Upper lobe of left lung (tissue), 6 donors: ENCODE measurements at regions not wholly inside any gene's neighbourhood (a gene's known extent, or its start where the extent isn't known, plus 50 kb on each side); places are given as distances from the start of the nearest gene placed in this dataset.
A peak's percentile ranks its signal among the peaks of the same experiment; 100 is the strongest.

Experiments used
- ATAC-seq, 2 donors: fragments of 200-7000 bp; cut with Tn5 transposase; one replicate each; pipeline ENCODE4 v1.9.1; 2022; ENCODE audit warnings: mild to moderate bottlenecking in 2 of 2, moderate library complexity in 2 of 2; ENCODE audit not compliant: low FRiP score in 2 of 2
- DNase-seq, 2 donors: peaks; one replicate each; pipeline ENCODE4 v3.0.0-alpha.2; 2019 to 2020
- H3K27ac ChIP-seq, 4 donors: fragments of 200-600 bp; sonication (generic); one replicate each; pipeline ENCODE4 v1.5.1; 2016 to 2019
- H3K27me3 ChIP-seq, 4 donors: fragments of 200-600 bp; sonication (generic); one replicate each; pipeline ENCODE4 v1.5.1; 2017 to 2019
- H3K36me3 ChIP-seq, 4 donors: fragments of 200-600 bp; sonication (generic); one replicate each; pipeline ENCODE4 v1.5.1; 2016 to 2019
- H3K4me1 ChIP-seq, 4 donors: fragments of 200-600 bp; sonication (generic); one replicate each; pipeline ENCODE4 v1.5.1; 2018 to 2019
- H3K4me3 ChIP-seq, 4 donors: fragments of 200-600 bp; sonication (generic); one replicate each; pipeline ENCODE4 v1.5.1; 2017 to 2019; ENCODE audit warnings: mild to moderate bottlenecking in 2 of 4, moderate library complexity in 1 of 4
- H3K9me3 ChIP-seq, 4 donors: fragments of 200-600 bp; sonication (generic); one replicate each; pipeline ENCODE4 v1.5.1; 2018 to 2019
- CTCF ChIP-seq, 6 experiments: fragments of 450-650 bp in 4 of 6; fragments of 200-600 bp in 2 of 6; sonication (generic) in 2 of 6; IDR thresholded peaks; one replicate each; pipeline ENCODE4 v1.5.1; 2016 to 2019; ENCODE audit warnings: antibody characterized with exemption in 6 of 6
- EP300 ChIP-seq, 4 donors: sonication (generic); formaldehyde crosslinking; IDR thresholded peaks; one replicate each; pipeline ENCODE4 v1.5.1; 2017; ENCODE audit warnings: antibody characterized with exemption in 4 of 4, control low read depth in 2 of 4
- POLR2A ChIP-seq, 4 donors: fragments of 450-650 bp; IDR thresholded peaks; one replicate each; pipeline ENCODE4 v1.5.1; 2016 to 2017; ENCODE audit warnings: antibody characterized with exemption in 4 of 4, mild to moderate bottlenecking in 2 of 4
- POLR2AphosphoS5 ChIP-seq, 2 donors: sonication (generic); formaldehyde crosslinking; IDR thresholded peaks; one replicate each; pipeline ENCODE4 v1.5.1; 2017; ENCODE audit warnings: antibody characterized with exemption in 2 of 2
- WGBS, 2 donors: methylation state at CpG; one replicate each; pipeline ENCODE4 v1.1.5; 2017 to 2018; 5-methylcytosine and 5-hydroxymethylcytosine counted together
- donor health status: DM: no; HTN: no; CAD: no; lungs with moderate emphysema.
- donor health status: DM: no; HTN: yes; CAD: no; lungs with severe emphysema.

GRCh38 chr14:42112108-42112507 is 505.4 kb downstream of the LRFN5 start:
- 87 to 94% methylated on average over 7 of the region's 7 CpGs for WGBS, 2 donors
- no peak for TF ChIP-seq POLR2A (IDR thresholded peaks at IDR 0.05)
- TF ChIP-seq EP300 (IDR thresholded peaks at IDR 0.05): no peak
- TF ChIP-seq CTCF (IDR thresholded peaks at IDR 0.05): no peak
- TF ChIP-seq POLR2AphosphoS5 (IDR thresholded peaks at IDR 0.05): no peak
- DNase-seq: no peak
- Histone ChIP-seq H3K4me3 (no peak overlapping the region), H3K27ac (no peak overlapping the region), H3K4me1 (no peaks in the 10 kb centered on the region), H3K36me3 (no peaks in the 10 kb centered on the region), H3K9me3 (peaks cover 0 to 27% (median 6%) of the 10 kb centered on the region in 4 donors), H3K27me3 (no peaks in the 10 kb centered on the region)
- no peak for ATAC-seq

GRCh38 chr14:42111355-42111754 is 504.7 kb downstream of the LRFN5 start:
- no peak overlapping the region for H3K27ac ChIP-seq
- H3K9me3 ChIP-seq: peaks cover 0 to 27% (median 6%) of the 10 kb centered on the region in 4 donors
- ATAC-seq (no peak), DNase-seq (no peak)
- no peaks in the 10 kb centered on the region for H3K27me3 ChIP-seq
- H3K36me3 ChIP-seq: no peaks in the 10 kb centered on the region
- no peak for TF ChIP-seq POLR2A (IDR thresholded peaks at IDR 0.05)
- TF ChIP-seq POLR2AphosphoS5 (IDR thresholded peaks at IDR 0.05): no peak
- no peak for TF ChIP-seq EP300 (IDR thresholded peaks at IDR 0.05)
- TF ChIP-seq CTCF (IDR thresholded peaks at IDR 0.05): no peak
- 69 to 86% methylated on average over 2 of the region's 2 CpGs for WGBS, 2 donors
- H3K4me3 ChIP-seq: no peak overlapping the region
- H3K4me1 ChIP-seq: no peaks in the 10 kb centered on the region

- peaks cover 0 to 27% (median 6%) of the 10 kb centered on the region in 4 donors for H3K9me3 ChIP-seq
- WGBS, 2 donors: 65 to 85% methylated on average over 1 of the region's 1 CpG
- ATAC-seq: no peak
These were observed 503.5 kb downstream of the LRFN5 start for GRCh38 chr14:42110167-42110566.

GRCh38 chr14:42095155-42095554 is 488.5 kb downstream of the LRFN5 start:
- WGBS, 2 donors: 91% methylated on average over 2 of the region's 2 CpGs; no CpG with 5 or more reads in 1 of the 2 donors
- Histone ChIP-seq H3K4me3 (no peak overlapping the region), H3K27ac (no peak overlapping the region), H3K4me1 (no peaks in the 10 kb centered on the region), H3K27me3 (no peaks in the 10 kb centered on the region), H3K9me3 (peaks cover 0 to 8% (median 0%) of the 10 kb centered on the region in 4 donors), H3K36me3 (no peaks in the 10 kb centered on the region)
- DNase-seq (peak in 1 of 2 donors; percentile 25), ATAC-seq (no peak)
- TF ChIP-seq POLR2A (IDR thresholded peaks at IDR 0.05) (no peak), CTCF (IDR thresholded peaks at IDR 0.05) (no peak), POLR2AphosphoS5 (IDR thresholded peaks at IDR 0.05) (no peak), EP300 (IDR thresholded peaks at IDR 0.05) (no peak)

More at GRCh38 chr14:42110167-42110566, 503.5 kb downstream of the LRFN5 start:
- Histone ChIP-seq H3K27me3 (no peaks in the 10 kb centered on the region), H3K4me1 (no peaks in the 10 kb centered on the region), H3K4me3 (no peak overlapping the region), H3K27ac (no peak overlapping the region), H3K36me3 (no peaks in the 10 kb centered on the region)
- no peak for TF ChIP-seq EP300 (IDR thresholded peaks at IDR 0.05)
- no peak for TF ChIP-seq POLR2A (IDR thresholded peaks at IDR 0.05)
- TF ChIP-seq POLR2AphosphoS5 (IDR thresholded peaks at IDR 0.05): no peak
- no peak for TF ChIP-seq CTCF (IDR thresholded peaks at IDR 0.05)
- DNase-seq: no peak

GRCh38 chr14:42090122-42090521 is 483.4 kb downstream of the LRFN5 start:
- Histone ChIP-seq H3K9me3 (peaks cover 0 to 3% (median 0%) of the 10 kb centered on the region in 4 donors), H3K27me3 (no peaks in the 10 kb centered on the region), H3K4me3 (no peak overlapping the region), H3K27ac (no peak overlapping the region), H3K36me3 (no peaks in the 10 kb centered on the region), H3K4me1 (no peaks in the 10 kb centered on the region)
- no peak for TF ChIP-seq CTCF (IDR thresholded peaks at IDR 0.05)
- TF ChIP-seq EP300 (IDR thresholded peaks at IDR 0.05): no peak
- no peak for TF ChIP-seq POLR2AphosphoS5 (IDR thresholded peaks at IDR 0.05)
- TF ChIP-seq POLR2A (IDR thresholded peaks at IDR 0.05): no peak
- no peak for DNase-seq
- 91 to 93% methylated on average over 3 of the region's 3 CpGs for WGBS, 2 donors
- ATAC-seq: no peak
